NCI-H526 treated with DMSO at 0.1 percent for 48 hours (cell line): ENCODE measurements at regions not wholly inside any gene's neighbourhood (a gene's known extent, or its start where the extent isn't known, plus 50 kb on each side); places are given as distances from the start of the nearest gene placed in this dataset.
"Not testable (repeated sequence)": the region's sequence is repeated elsewhere in the genome, so short reads cannot be mapped to it uniquely, and the experiment has no call there.

ENCODE experiments used
- DNase-seq: peaks from one replicate; lab custom pipeline; 2025; lab: John Stamatoyannopoulos, UW

- DNase-seq, result not testable (repeated sequence)
These were observed 55.9 kb upstream of the ACSM6 start for GRCh38 chr10:95137990-95138625.

- DNase-seq, result no peak
These were observed 59.5 kb upstream of the ACSM6 start for GRCh38 chr10:95134490-95134889.

DNA sequence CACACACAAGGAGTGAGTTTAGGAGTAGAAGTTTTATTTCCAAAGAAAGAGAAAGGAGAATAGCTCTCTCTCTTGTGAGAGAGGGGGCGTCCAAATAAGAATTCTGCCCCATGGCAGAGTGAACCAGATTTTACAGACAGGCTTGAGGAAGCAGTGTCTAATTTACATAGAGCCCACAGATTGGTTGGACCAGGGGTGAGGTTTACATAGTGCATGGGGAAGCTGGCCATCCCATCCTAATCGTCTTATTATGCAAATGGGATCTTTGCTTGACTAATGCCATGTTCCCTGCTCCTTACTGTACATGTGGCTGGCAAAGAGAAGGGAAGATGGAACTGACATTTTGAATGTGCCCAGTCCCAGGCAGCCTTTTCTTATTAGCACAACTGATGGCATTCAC is 60.0 kb upstream of the ACSM6 start:
- DNase-seq, result peak; percentile 48

DNA sequence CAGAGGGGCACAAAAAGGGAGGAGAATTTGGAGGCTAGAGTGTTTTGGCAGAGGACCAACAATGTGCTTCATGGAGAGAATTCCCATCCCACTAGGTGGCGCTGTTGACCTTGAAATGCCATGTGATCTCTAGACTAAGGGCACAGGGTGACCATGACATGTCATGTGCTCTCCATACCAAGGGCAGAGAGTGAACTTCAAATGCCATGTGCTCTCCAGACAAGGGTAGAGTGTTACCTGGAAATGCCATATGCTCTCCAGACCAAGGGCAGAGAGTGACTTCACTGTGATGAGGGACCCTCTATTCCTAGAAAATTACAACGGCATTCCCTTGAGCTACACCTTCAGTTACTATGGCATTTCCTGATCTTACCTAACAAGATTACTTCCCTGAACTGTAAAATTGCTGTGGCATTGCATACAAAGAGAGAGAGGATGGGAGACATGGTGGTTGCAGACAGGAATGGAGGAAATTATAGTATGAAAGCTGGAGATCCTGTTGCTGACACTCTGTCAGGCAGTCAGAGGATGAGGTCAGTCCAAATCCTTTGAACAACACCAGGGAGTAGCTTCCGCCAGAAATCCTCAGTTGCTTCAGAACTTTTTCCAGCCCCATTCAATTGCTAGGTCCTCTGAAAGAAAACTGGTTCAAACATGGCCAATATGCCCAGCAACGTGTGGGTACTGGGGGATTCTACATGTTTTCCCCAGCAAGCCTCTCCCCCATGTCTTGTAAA is 60.9 kb upstream of the ACSM6 start:
- DNase-seq, result peak; percentile 5

GRCh38 chr10:95130429-95130828 is 61.1 kb upstream of the CYP2C8 start:
- not testable (repeated sequence) for DNase-seq

GRCh38 chr10:95125582-95125981 is 56.3 kb upstream of the CYP2C8 start:
- DNase-seq, result no peak

DNA sequence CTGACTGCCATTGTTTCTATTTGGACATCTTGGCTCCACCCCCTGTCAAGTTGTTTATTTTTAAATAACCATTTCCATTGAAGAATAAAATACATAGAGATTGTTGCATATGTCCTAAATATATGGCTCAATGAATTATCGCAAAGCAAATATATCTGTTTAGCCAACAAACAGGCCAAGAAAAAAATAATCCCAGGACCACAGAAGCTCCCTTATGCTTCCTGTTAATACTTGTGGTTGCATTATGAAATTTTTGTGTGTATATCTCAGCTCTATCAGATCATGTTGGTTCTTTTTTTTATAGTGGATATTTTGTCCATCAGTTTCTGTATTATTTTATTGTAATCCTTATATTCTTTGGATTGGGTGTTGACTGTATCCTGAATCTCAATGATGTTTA is 53.4 kb upstream of the CYP2C8 start:
- no peak for DNase-seq

- DNase-seq, result no peak
These were observed 52.6 kb upstream of the CYP2C8 start for GRCh38 chr10:95121904-95122303.
